ENCODE measurements at regions not wholly inside any gene's neighbourhood (a gene's known extent, or its start where the extent isn't known, plus 50 kb on each side); places are given as distances from the start of the nearest gene placed in this dataset.

DNA sequence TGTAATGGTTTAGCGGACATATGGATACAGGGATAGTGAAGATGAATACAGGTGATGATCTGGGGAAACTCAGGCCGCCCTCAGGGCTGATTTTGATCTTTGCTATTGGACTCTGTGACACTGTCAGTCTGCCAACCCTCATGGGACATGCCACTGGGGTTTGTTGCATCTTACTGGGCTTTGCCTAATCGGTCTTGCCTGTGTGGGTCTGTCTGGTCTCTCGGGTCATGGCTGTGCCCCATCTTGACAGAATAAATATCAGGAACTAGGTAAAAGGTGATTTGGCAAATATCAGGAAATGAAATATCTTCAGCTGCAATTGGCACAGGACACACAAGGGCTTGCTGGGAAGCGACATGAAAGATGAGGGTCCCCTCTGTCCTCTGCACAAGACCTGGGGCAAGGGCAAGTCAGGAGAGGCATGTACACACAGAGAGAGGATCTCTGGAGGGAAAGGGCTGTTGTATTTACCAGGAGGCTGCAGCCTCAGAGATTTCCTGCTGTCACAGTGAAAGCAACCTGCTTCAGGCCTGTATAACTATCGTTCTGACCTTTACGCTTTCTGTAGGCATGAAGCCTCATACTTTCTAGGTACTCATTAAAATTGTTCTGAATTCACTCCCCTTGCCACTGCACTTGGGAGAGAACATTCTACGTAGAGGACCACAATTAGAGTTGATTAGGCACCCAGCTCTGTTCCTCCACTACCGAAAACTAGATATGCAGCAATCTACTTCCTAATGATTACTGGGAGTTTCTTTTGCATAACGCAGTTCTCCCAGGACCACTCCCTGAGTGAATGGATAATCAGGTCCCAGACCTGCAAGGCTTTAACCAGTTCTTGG is 52.0 kb upstream of the GADD45A start:
- DNase-seq = no peak
- Mint-ChIP-seq H3K27me3 (ENCODE audit: insufficient read depth) (peaks cover 2% of the 10 kb centered on the region; the same call in 1 of the 2 replicates), H3K9me3 (no peaks in the 10 kb centered on the region; the same call in 1 of the 2 replicates), H3K36me3 (ENCODE audit: low read depth) (peaks cover 6% of the 10 kb centered on the region), H3K27ac (no peak overlapping the region), H3K4me1 (ENCODE audit: low read depth) (peaks cover 32% of the 10 kb centered on the region), H3K4me3 (no peak overlapping the region)
- TF ChIP-seq, protein P1, sequence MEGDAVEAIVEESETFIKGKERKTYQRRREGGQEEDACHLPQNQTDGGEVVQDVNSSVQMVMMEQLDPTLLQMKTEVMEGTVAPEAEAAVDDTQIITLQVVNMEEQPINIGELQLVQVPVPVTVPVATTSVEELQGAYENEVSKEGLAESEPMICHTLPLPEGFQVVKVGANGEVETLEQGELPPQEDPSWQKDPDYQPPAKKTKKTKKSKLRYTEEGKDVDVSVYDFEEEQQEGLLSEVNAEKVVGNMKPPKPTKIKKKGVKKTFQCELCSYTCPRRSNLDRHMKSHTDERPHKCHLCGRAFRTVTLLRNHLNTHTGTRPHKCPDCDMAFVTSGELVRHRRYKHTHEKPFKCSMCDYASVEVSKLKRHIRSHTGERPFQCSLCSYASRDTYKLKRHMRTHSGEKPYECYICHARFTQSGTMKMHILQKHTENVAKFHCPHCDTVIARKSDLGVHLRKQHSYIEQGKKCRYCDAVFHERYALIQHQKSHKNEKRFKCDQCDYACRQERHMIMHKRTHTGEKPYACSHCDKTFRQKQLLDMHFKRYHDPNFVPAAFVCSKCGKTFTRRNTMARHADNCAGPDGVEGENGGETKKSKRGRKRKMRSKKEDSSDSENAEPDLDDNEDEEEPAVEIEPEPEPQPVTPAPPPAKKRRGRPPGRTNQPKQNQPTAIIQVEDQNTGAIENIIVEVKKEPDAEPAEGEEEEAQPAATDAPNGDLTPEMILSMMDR (IDR thresholded peaks at IDR 0.05) = no peak

DNA sequence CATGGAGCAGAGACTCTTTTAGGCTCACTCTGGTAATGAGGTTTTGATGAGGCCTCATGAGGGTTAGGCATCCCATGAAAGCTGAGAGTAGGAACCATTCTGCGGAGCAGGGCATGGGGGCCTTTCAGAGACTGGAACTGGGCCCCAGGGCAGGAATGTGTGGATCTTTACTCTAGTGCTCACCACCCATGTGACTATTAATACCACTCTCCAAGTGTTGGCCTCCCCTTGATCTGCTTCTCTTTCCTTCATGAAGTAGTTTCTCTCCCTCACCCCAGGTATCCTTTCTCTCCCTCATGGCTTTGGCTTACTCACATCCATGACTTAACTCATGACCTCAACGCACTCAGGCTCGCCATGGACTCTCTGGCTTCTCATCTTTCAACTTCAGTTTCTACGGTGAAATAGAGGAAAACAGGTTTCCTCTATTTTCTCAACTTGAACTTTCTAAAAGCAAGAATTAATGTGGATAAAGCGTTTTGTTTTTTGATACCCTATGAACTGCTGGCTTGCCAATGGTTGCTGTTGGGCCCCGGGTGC is 50.5 kb upstream of the GADD45A start:
- Mint-ChIP-seq H3K27ac (no peak overlapping the region), H3K4me3 (no peak overlapping the region), H3K4me1 (ENCODE audit: low read depth) (peaks cover 19% of the 10 kb centered on the region), H3K9me3 (no peaks in the 10 kb centered on the region; the same call in 1 of the 2 replicates), H3K36me3 (ENCODE audit: low read depth) (no peaks in the 10 kb centered on the region), H3K27me3 (ENCODE audit: insufficient read depth) (peaks cover 2% of the 10 kb centered on the region; the same call in 1 of the 2 replicates)
- TF ChIP-seq, protein P1 (IDR thresholded peaks at IDR 0.05) = no peak
- DNase-seq = no peak

DNA sequence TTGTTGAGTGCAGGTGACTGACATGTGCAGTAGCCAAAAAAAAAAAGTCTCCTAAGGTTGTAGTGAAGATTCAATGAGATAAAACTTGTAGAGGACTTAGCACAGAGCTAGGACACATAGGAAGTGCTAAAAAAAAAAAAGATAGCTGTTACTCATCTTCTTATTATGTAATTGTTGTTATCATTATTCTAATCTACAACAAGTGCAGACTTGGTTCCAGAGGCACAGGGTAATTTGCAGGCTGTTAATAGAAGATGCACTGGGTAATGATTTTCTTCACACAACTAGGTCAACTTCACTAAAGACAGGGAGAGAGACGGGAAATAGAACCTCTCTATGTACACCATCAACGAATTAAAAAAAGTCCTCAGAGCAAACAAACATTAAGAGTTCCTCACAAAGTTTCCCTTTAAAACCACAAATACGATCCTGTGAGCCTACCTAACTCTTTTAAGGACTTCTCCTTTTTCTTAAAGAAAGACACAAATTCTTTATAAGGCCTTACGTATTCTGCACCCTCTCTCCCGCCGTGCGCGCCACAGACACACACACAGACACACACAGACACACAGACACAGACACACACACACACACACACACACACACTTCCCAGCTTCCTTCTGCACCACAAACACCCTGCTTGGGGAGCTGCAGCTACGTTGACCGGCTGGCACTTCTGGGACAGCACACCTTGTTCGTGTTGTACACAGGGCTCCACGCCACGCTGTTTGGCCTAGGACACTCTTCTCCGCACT is 49.8 kb upstream of the GADD45A start:
- H3K27ac Mint-ChIP-seq = no peak overlapping the region
- H3K4me3 Mint-ChIP-seq = no peak overlapping the region
- peaks cover 2% of the 10 kb centered on the region; the same call in 1 of the 2 replicates for H3K27me3 Mint-ChIP-seq (ENCODE audit: insufficient read depth)
- TF ChIP-seq, protein P1 (IDR thresholded peaks at IDR 0.05) = no peak
- H3K9me3 Mint-ChIP-seq = no peaks in the 10 kb centered on the region; the same call in 1 of the 2 replicates
- no peak for DNase-seq
- no peaks in the 10 kb centered on the region for H3K36me3 Mint-ChIP-seq (ENCODE audit: low read depth)
- H3K4me1 Mint-ChIP-seq (ENCODE audit: low read depth) = peaks cover 11% of the 10 kb centered on the region
